Glutamatergic neuron (in vitro differentiated cells): ENCODE measurements at regions not wholly inside any gene's neighbourhood (a gene's known extent, or its start where the extent isn't known, plus 50 kb on each side); places are given as distances from the start of the nearest gene placed in this dataset.

Experiments
- DNase-seq: peaks from one replicate; pipeline ENCODE4 v3.0.0; 2022
- H3K27ac Mint-ChIP-seq: one replicate; pipeline ENCODE4 v1.8.0; 2020; ENCODE audit warnings: mild to moderate bottlenecking, mixed read lengths, inconsistent platforms; ENCODE audit not compliant: unreplicated experiment
- H3K27me3 Mint-ChIP-seq: one replicate; pipeline ENCODE4 v1.8.0; 2020; ENCODE audit warnings: mild to moderate bottlenecking, moderate library complexity, mixed read lengths, inconsistent platforms; ENCODE audit not compliant: unreplicated experiment
- H3K36me3 Mint-ChIP-seq: one replicate; pipeline ENCODE4 v1.8.0; 2020; ENCODE audit warnings: mild to moderate bottlenecking, mixed read lengths, inconsistent platforms; ENCODE audit not compliant: unreplicated experiment
- H3K4me1 Mint-ChIP-seq: one replicate; pipeline ENCODE4 v1.8.0; 2020; ENCODE audit warnings: mild to moderate bottlenecking, low read depth, mixed read lengths, inconsistent platforms; ENCODE audit not compliant: unreplicated experiment
- H3K4me3 Mint-ChIP-seq: one replicate; pipeline ENCODE4 v1.8.0; 2020; ENCODE audit warnings: mild to moderate bottlenecking, mixed read lengths, inconsistent platforms; ENCODE audit not compliant: unreplicated experiment
- H3K9me3 Mint-ChIP-seq: one replicate; pipeline ENCODE4 v1.8.0; 2020; ENCODE audit warnings: mild to moderate bottlenecking, moderate library complexity, mixed read lengths, inconsistent platforms; ENCODE audit not compliant: unreplicated experiment
- TF ChIP-seq, protein P1 (sequence below): fragments of 200-600 bp; sonication (generic); IDR thresholded peaks from one replicate; pipeline ENCODE4 v1.5.0; 2021; ENCODE audit not compliant: partially characterized antibody, unreplicated experiment

DNA sequence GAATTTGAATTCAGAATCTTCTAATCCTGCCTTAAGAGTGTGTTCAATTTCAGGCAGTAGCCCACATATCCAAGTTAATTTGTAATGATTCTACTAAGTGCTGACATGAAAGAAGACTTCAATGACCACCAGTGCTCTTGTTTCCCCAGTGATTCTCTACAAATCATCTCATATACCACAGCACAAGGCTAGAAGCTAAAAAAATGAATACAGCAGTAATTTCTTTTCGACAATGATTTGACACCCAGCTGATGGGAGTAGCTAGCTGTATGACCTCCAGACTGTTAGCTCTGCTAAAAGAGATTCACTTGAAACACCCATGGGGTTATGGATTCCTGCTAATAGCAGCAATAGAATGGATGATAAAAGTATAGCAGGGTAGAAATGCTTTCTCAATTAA lies 217.0 kb upstream of the TMEFF2 start:
- no peak overlapping the region for H3K27ac Mint-ChIP-seq
- no peak overlapping the region for H3K4me3 Mint-ChIP-seq
- peaks cover 2% of the 10 kb centered on the region for H3K9me3 Mint-ChIP-seq
- no peak for DNase-seq
- H3K4me1 Mint-ChIP-seq = peaks cover 10% of the 10 kb centered on the region
- peaks cover 2% of the 10 kb centered on the region for H3K27me3 Mint-ChIP-seq
- H3K36me3 Mint-ChIP-seq = no peaks in the 10 kb centered on the region
- TF ChIP-seq, protein P1, sequence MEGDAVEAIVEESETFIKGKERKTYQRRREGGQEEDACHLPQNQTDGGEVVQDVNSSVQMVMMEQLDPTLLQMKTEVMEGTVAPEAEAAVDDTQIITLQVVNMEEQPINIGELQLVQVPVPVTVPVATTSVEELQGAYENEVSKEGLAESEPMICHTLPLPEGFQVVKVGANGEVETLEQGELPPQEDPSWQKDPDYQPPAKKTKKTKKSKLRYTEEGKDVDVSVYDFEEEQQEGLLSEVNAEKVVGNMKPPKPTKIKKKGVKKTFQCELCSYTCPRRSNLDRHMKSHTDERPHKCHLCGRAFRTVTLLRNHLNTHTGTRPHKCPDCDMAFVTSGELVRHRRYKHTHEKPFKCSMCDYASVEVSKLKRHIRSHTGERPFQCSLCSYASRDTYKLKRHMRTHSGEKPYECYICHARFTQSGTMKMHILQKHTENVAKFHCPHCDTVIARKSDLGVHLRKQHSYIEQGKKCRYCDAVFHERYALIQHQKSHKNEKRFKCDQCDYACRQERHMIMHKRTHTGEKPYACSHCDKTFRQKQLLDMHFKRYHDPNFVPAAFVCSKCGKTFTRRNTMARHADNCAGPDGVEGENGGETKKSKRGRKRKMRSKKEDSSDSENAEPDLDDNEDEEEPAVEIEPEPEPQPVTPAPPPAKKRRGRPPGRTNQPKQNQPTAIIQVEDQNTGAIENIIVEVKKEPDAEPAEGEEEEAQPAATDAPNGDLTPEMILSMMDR = no peak

- H3K4me1 Mint-ChIP-seq = peaks cover 10% of the 10 kb centered on the region
These were observed 215.6 kb upstream of the TMEFF2 start for GRCh38 chr2:192410319-192410718.

GRCh38 chr2:192407692-192408091 lies 213.0 kb upstream of the TMEFF2 start:
- Mint-ChIP-seq H3K27ac (no peak overlapping the region), H3K4me1 (peaks cover 10% of the 10 kb centered on the region), H3K27me3 (peaks cover 2% of the 10 kb centered on the region), H3K36me3 (no peaks in the 10 kb centered on the region), H3K9me3 (peaks cover 2% of the 10 kb centered on the region), H3K4me3 (no peak overlapping the region)
- TF ChIP-seq, protein P1 = no peak
- no peak for DNase-seq

More at GRCh38 chr2:192410319-192410718, 215.6 kb upstream of the TMEFF2 start:
- TF ChIP-seq, protein P1 = no peak
- H3K27ac Mint-ChIP-seq = no peak overlapping the region
- H3K9me3 Mint-ChIP-seq = peaks cover 2% of the 10 kb centered on the region
- no peaks in the 10 kb centered on the region for H3K36me3 Mint-ChIP-seq
- peaks cover 2% of the 10 kb centered on the region for H3K27me3 Mint-ChIP-seq
- no peak overlapping the region for H3K4me3 Mint-ChIP-seq
- no peak for DNase-seq

GRCh38 chr2:192398236-192398635 lies 203.5 kb upstream of the TMEFF2 start:
- no peak for DNase-seq
- Mint-ChIP-seq H3K9me3 (no peaks in the 10 kb centered on the region), H3K4me1 (no peaks in the 10 kb centered on the region), H3K27ac (no peak overlapping the region), H3K27me3 (no peaks in the 10 kb centered on the region), H3K4me3 (no peak overlapping the region), H3K36me3 (no peaks in the 10 kb centered on the region)
- TF ChIP-seq, protein P1 = no peak

- H3K4me3 Mint-ChIP-seq = no peak overlapping the region
- H3K27ac Mint-ChIP-seq = no peak overlapping the region
- no peaks in the 10 kb centered on the region for H3K9me3 Mint-ChIP-seq
- TF ChIP-seq, protein P1 = no peak
- H3K27me3 Mint-ChIP-seq = no peaks in the 10 kb centered on the region
- H3K36me3 Mint-ChIP-seq = no peaks in the 10 kb centered on the region
- no peaks in the 10 kb centered on the region for H3K4me1 Mint-ChIP-seq
- DNase-seq = no peak
These were observed 199.9 kb upstream of the TMEFF2 start for GRCh38 chr2:192394605-192395004.
